Psoas muscle (tissue), 7 donors: ENCODE measurements at regions not wholly inside any gene's neighbourhood (a gene's known extent, or its start where the extent isn't known, plus 50 kb on each side); places are given as distances from the start of the nearest gene placed in this dataset.
A peak's percentile ranks its signal among the peaks of the same experiment; 100 is the strongest.

Experiments
- ATAC-seq, 4 donors: fragments of 200-7000 bp; cut with Tn5 transposase; one replicate each; pipeline ENCODE4 v1.9.1; 2020; ENCODE audit warnings: moderate library complexity in 3 of 4, mild to moderate bottlenecking in 2 of 4
- DNase-seq, 2 donors: peaks; one replicate each; pipeline ENCODE4 v3.0.0-alpha.2; 2020
- H3K27ac ChIP-seq: fragments of 200-600 bp; one replicate; pipeline ENCODE4 v1.8.0; 2022
- H3K27me3 ChIP-seq, 3 donors: fragments of 200-600 bp in 1 of 3; one replicate each; pipeline versions ENCODE4 v1.6.1 to v1.8.0; 2013 to 2022; ENCODE audit warnings: low read length in 2 of 3, mild to moderate bottlenecking in 2 of 3, moderate library complexity in 1 of 3; ENCODE audit not compliant: insufficient read depth in 3 of 3
- H3K36me3 ChIP-seq, 2 donors: fragments of 200-600 bp in 1 of 2; one replicate each; pipeline versions ENCODE4 v1.6.1 to v1.8.0; 2013 to 2022; ENCODE audit warnings: low read depth in 1 of 2, mild to moderate bottlenecking in 1 of 2, moderate library complexity in 1 of 2; ENCODE audit not compliant: insufficient read depth in 1 of 2
- H3K4me1 ChIP-seq: fragments of 200-600 bp; one replicate; pipeline ENCODE4 v1.8.0; 2022
- H3K4me3 ChIP-seq: fragments of 200-600 bp; one replicate; pipeline ENCODE4 v1.8.0; 2022; ENCODE audit warnings: mild to moderate bottlenecking
- H3K9me3 ChIP-seq: fragments of 200-600 bp; one replicate; pipeline ENCODE4 v1.8.0; 2022
- CTCF ChIP-seq: fragments of 200-600 bp; IDR thresholded peaks from one replicate; pipeline ENCODE4 v1.8.0; 2022; ENCODE audit warnings: antibody characterized with exemption
- WGBS, 3 donors: extraction: QIAGEN DNeasy Blood & Tissue Kit; methylation state at CpG; one replicate each; pipeline versions ENCODE4 v1.1.6 to v1.1.7; 2013; 5-methylcytosine and 5-hydroxymethylcytosine counted together
- intact Hi-C, 2 donors: fragments of 100-400 bp; cut with DNase I; formaldehyde crosslinking; loops; one replicate each; pipeline versions ENCODE4 v1.11.0 to v1.14.2; 2022
- donor health status: healthy with polysubstance abuse.
- donor health status: DM: no; HTN: no; CAD: no; lungs with moderate emphysema.
- donor health status: Bipolar disorder and iron deficiency.
- donor health status: healthy.
- donor health status: DM: yes; HTN: yes; CAD: no.
- donor health status: DM: no; HTN: no; CAD: no.
- donor health status: DM: yes; HTN: yes; CAD: no.

- 58 to 68% (median 60%) methylated on average over 2 of the region's 2 CpGs for WGBS, 3 donors
- TF ChIP-seq CTCF, result no peak
- H3K27ac ChIP-seq, result no peak overlapping the region
- H3K36me3 ChIP-seq, result no peaks in the 10 kb centered on the region
- intact Hi-C loops, result no loop called here
- no peaks in the 10 kb centered on the region for H3K27me3 ChIP-seq
- H3K4me3 ChIP-seq, result no peak overlapping the region
- ATAC-seq, result no peak
- H3K9me3 ChIP-seq, result peaks cover 11% of the 10 kb centered on the region
- DNase-seq, result no peak
- no peaks in the 10 kb centered on the region for H3K4me1 ChIP-seq
Observed at GRCh38 chr6:163974322-163974721, 559.8 kb downstream of the QKI start.

- no peak for TF ChIP-seq CTCF
- Histone ChIP-seq H3K27me3 (no peaks in the 10 kb centered on the region), H3K4me1 (peaks cover 4% of the 10 kb centered on the region), H3K4me3 (no peak overlapping the region), H3K9me3 (peaks cover 11% of the 10 kb centered on the region), H3K27ac (no peak overlapping the region), H3K36me3 (no peaks in the 10 kb centered on the region)
- DNase-seq (no peak), ATAC-seq (peak in 1 of 4 donors; percentile 52)
- intact Hi-C loops, result no loop called here
- 93 to 96% (median 94%) methylated on average over 59 of the region's 59 CpGs for WGBS, 3 donors
Observed at GRCh38 chr6:163971841-163972838, 557.6 kb downstream of the QKI start.

GRCh38 chr6:163970846-163971564 lies 556.5 kb downstream of the QKI start:
- no peaks in the 10 kb centered on the region for H3K27me3 ChIP-seq
- 86 to 93% (median 90%) methylated on average over 13 of the region's 13 CpGs for WGBS, 3 donors
- no peak overlapping the region for H3K4me3 ChIP-seq
- H3K27ac ChIP-seq, result no peak overlapping the region
- intact Hi-C loops, result no loop called here
- ATAC-seq (no peak), DNase-seq (no peak)
- no peaks in the 10 kb centered on the region for H3K36me3 ChIP-seq
- H3K4me1 ChIP-seq, result peaks cover 15% of the 10 kb centered on the region
- TF ChIP-seq CTCF, result no peak
- H3K9me3 ChIP-seq, result peaks cover 11% of the 10 kb centered on the region

GRCh38 chr6:163965426-163966348 lies 551.2 kb downstream of the QKI start:
- 18 to 36% (median 22%) methylated on average over 14 of the region's 14 CpGs for WGBS, 3 donors
- ATAC-seq (peak in 3 of 4 donors; percentile 31 to 52 (median 49)), DNase-seq (peak in 1 of 2 donors; percentile 67)
- intact Hi-C loops, result loop anchor here (2.0 to 10.0 kb wide), 3 partner anchors 143 to 1269 kb away; no protein-coding TSS in a partner anchor
- H3K27me3 ChIP-seq, result no peaks in the 10 kb centered on the region
- H3K27ac ChIP-seq, result peak overlapping the region; percentile 95
- peaks cover 48% of the 10 kb centered on the region for H3K4me1 ChIP-seq
- H3K4me3 ChIP-seq, result peak overlapping the region; percentile 15
- H3K36me3 ChIP-seq, result no peaks in the 10 kb centered on the region
- H3K9me3 ChIP-seq, result no peaks in the 10 kb centered on the region
- TF ChIP-seq CTCF, result no peak
